SK-N-SH treated with all-trans-retinoic acid at 6 μM for 48 hours (cell line): ENCODE measurements at regions not wholly inside any gene's neighbourhood (a gene's known extent, or its start where the extent isn't known, plus 50 kb on each side); places are given as distances from the start of the nearest gene placed in this dataset.

ENCODE experiments used
- ATAC-seq: fragments of 200-7000 bp; cut with Tn5 transposase; 3 replicates; pipeline ENCODE4 v1.9.1; 2020; ENCODE audit warnings: mild to moderate bottlenecking, moderate library complexity
- ARNTL ChIP-seq: fragments of 450-650 bp; formaldehyde crosslinking; IDR thresholded peaks from 2 replicates; pipeline ENCODE4 v1.5.0; 2020; ENCODE audit warnings: low read depth, mild to moderate bottlenecking, moderate library complexity, borderline replicate concordance
- BACH2 ChIP-seq: fragments of 250-450 bp; sonication (Bioruptor Pico); IDR thresholded peaks from 2 replicates; pipeline ENCODE4 v1.9.0; 2021; ENCODE audit warnings: mild to moderate bottlenecking, borderline replicate concordance
- CREB5 ChIP-seq: fragments of 250-450 bp; sonication (Bioruptor Pico); IDR thresholded peaks from 2 replicates; pipeline ENCODE4 v1.5.1; 2020; ENCODE audit warnings: low read depth, mild to moderate bottlenecking, moderate library complexity
- CSDC2 ChIP-seq: fragments of 250-450 bp; sonication (Bioruptor Pico); IDR thresholded peaks from 2 replicates; pipeline ENCODE4 v1.5.0; 2020; ENCODE audit warnings: mild to moderate bottlenecking, moderate library complexity
- ESRRG ChIP-seq: fragments of 250-450 bp; sonication (Bioruptor Pico); IDR thresholded peaks from 2 replicates; pipeline ENCODE4 v1.6.1; 2021; ENCODE audit warnings: mild to moderate bottlenecking
- GLIS3 ChIP-seq: fragments of 250-450 bp; sonication (Bioruptor Pico); IDR thresholded peaks from 2 replicates; pipeline ENCODE4 v1.5.0; 2020; ENCODE audit warnings: mild to moderate bottlenecking, moderate library complexity
- ISL1 ChIP-seq: fragments of 250-450 bp; sonication (Bioruptor Pico); IDR thresholded peaks from 2 replicates; pipeline ENCODE4 v2.1.2; 2022; ENCODE audit warnings: mild to moderate bottlenecking, moderate library complexity
- POU6F1 ChIP-seq: fragments of 250-450 bp; sonication (Bioruptor Pico); IDR thresholded peaks from 2 replicates; pipeline ENCODE4 v1.8.0; 2021; ENCODE audit warnings: low read depth, mild to moderate bottlenecking, moderate library complexity, borderline replicate concordance
- PPARA ChIP-seq: fragments of 250-450 bp; sonication (Bioruptor Pico); IDR thresholded peaks from 2 replicates; pipeline ENCODE4 v1.5.0; 2020; ENCODE audit warnings: mild to moderate bottlenecking, borderline replicate concordance
- SNAI2 ChIP-seq: fragments of 250-450 bp; sonication (Bioruptor Pico); IDR thresholded peaks from 2 replicates; pipeline ENCODE4 v1.5.0; 2020; ENCODE audit warnings: mild to moderate bottlenecking, moderate library complexity
- TCF4 ChIP-seq: fragments of 250-450 bp; sonication (Bioruptor Pico); IDR thresholded peaks from 2 replicates; pipeline ENCODE4 v1.8.0; 2021; ENCODE audit warnings: mild to moderate bottlenecking, moderate library complexity, borderline replicate concordance
- ZNF70 ChIP-seq: fragments of 450-650 bp; formaldehyde crosslinking; IDR thresholded peaks from 2 replicates; pipeline ENCODE4 v1.5.0; 2020; ENCODE audit warnings: mild to moderate bottlenecking, moderate library complexity
- ZNF8 ChIP-seq: fragments of 450-650 bp; formaldehyde crosslinking; IDR thresholded peaks from 2 replicates; pipeline ENCODE4 v1.5.0; 2020; ENCODE audit warnings: mild to moderate bottlenecking, moderate library complexity
- TF ChIP-seq, protein P1 (sequence below): fragments of 250-450 bp; sonication (Bioruptor Pico); IDR thresholded peaks from 2 replicates; pipeline ENCODE4 v1.8.0; 2020; ENCODE audit warnings: mild to moderate bottlenecking, moderate library complexity, borderline replicate concordance
- TF ChIP-seq, protein P2 (sequence below): fragments of 250-450 bp; sonication (Bioruptor Pico); IDR thresholded peaks from 2 replicates; pipeline ENCODE4 v1.5.0; 2020; ENCODE audit warnings: mild to moderate bottlenecking, moderate library complexity
- TF ChIP-seq, protein P3 (sequence below): fragments of 250-450 bp; sonication (Bioruptor Pico); IDR thresholded peaks from 2 replicates; pipeline ENCODE4 v1.5.1; 2021; ENCODE audit warnings: mild to moderate bottlenecking, moderate library complexity

GRCh38 chr4:153117554-153117953 is 86.7 kb upstream of the TRIM2 start (continued):
- TF ChIP-seq CREB5 (CRISPR knock-in tag): no peak
- TF ChIP-seq, protein P1, sequence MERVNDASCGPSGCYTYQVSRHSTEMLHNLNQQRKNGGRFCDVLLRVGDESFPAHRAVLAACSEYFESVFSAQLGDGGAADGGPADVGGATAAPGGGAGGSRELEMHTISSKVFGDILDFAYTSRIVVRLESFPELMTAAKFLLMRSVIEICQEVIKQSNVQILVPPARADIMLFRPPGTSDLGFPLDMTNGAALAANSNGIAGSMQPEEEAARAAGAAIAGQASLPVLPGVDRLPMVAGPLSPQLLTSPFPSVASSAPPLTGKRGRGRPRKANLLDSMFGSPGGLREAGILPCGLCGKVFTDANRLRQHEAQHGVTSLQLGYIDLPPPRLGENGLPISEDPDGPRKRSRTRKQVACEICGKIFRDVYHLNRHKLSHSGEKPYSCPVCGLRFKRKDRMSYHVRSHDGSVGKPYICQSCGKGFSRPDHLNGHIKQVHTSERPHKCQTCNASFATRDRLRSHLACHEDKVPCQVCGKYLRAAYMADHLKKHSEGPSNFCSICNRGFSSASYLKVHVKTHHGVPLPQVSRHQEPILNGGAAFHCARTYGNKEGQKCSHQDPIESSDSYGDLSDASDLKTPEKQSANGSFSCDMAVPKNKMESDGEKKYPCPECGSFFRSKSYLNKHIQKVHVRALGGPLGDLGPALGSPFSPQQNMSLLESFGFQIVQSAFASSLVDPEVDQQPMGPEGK: no peak
- TF ChIP-seq, all 23 proteins: peak for 0

GRCh38 chr4:153119626-153120025 is 84.6 kb upstream of the TRIM2 start:
- TF ChIP-seq TCF4 (CRISPR knock-in tag) (no peak), ZNF70 (CRISPR knock-in tag) (no peak), ARNTL (no peak), SNAI2 (CRISPR knock-in tag) (no peak), PPARA (CRISPR knock-in tag) (no peak), CSDC2 (CRISPR knock-in tag) (no peak), ESRRG (CRISPR knock-in tag) (no peak), ZNF8 (CRISPR knock-in tag) (no peak), GLIS3 (CRISPR knock-in tag) (no peak), POU6F1 (CRISPR knock-in tag) (no peak), BACH2 (CRISPR knock-in tag) (no peak)
- TF ChIP-seq, protein P2, sequence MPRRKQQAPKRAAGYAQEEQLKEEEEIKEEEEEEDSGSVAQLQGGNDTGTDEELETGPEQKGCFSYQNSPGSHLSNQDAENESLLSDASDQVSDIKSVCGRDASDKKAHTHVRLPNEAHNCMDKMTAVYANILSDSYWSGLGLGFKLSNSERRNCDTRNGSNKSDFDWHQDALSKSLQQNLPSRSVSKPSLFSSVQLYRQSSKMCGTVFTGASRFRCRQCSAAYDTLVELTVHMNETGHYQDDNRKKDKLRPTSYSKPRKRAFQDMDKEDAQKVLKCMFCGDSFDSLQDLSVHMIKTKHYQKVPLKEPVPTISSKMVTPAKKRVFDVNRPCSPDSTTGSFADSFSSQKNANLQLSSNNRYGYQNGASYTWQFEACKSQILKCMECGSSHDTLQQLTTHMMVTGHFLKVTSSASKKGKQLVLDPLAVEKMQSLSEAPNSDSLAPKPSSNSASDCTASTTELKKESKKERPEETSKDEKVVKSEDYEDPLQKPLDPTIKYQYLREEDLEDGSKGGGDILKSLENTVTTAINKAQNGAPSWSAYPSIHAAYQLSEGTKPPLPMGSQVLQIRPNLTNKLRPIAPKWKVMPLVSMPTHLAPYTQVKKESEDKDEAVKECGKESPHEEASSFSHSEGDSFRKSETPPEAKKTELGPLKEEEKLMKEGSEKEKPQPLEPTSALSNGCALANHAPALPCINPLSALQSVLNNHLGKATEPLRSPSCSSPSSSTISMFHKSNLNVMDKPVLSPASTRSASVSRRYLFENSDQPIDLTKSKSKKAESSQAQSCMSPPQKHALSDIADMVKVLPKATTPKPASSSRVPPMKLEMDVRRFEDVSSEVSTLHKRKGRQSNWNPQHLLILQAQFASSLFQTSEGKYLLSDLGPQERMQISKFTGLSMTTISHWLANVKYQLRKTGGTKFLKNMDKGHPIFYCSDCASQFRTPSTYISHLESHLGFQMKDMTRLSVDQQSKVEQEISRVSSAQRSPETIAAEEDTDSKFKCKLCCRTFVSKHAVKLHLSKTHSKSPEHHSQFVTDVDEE: no peak
- TF ChIP-seq, protein P3, sequence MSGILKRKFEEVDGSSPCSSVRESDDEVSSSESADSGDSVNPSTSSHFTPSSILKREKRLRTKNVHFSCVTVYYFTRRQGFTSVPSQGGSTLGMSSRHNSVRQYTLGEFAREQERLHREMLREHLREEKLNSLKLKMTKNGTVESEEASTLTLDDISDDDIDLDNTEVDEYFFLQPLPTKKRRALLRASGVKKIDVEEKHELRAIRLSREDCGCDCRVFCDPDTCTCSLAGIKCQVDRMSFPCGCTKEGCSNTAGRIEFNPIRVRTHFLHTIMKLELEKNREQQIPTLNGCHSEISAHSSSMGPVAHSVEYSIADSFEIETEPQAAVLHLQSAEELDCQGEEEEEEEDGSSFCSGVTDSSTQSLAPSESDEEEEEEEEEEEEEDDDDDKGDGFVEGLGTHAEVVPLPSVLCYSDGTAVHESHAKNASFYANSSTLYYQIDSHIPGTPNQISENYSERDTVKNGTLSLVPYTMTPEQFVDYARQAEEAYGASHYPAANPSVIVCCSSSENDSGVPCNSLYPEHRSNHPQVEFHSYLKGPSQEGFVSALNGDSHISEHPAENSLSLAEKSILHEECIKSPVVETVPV: no peak
- TF ChIP-seq, protein P1: no peak
- ATAC-seq: no peak

DNA sequence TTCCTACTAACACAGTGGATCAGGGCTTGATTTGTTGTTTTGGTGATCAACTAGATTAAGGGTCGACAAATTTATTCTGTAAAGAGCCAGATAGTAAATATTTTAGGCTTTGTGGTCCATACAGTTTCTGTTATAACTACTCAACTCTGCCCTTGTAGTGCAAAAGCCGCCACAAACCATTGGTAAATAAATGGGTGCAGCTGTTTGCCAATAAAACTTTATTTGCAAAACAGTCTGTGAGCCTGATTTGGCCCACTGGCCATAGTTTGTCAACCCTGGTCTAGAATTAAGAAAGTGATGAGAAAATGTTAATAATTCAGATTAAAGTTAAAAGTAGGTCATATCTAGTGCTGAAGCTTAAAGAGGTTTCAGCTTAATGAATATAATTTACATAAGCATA is 84.0 kb upstream of the TRIM2 start:
- ATAC-seq: no peak
- TF ChIP-seq ISL1 (CRISPR knock-in tag) (no peak), CSDC2 (CRISPR knock-in tag) (no peak)
- TF ChIP-seq, protein P1: no peak
- TF ChIP-seq, all 23 proteins: peak for 0
